Ovary (tissue), 7 donors: ENCODE measurements at regions not wholly inside any gene's neighbourhood (a gene's known extent, or its start where the extent isn't known, plus 50 kb on each side); places are given as distances from the start of the nearest gene placed in this dataset.

ENCODE experiments used
- DNase-seq, 5 donors: peaks; one replicate each; pipeline ENCODE4 v3.0.0-alpha.2; 2019 to 2020
- H3K27ac ChIP-seq, 2 donors: fragments of 200-600 bp; one replicate each; pipeline versions ENCODE4 v1.5.1 to v1.8.0; 2019 to 2022
- H3K27me3 ChIP-seq: fragments of 200-600 bp; one replicate; pipeline ENCODE4 v1.8.0; 2022
- H3K36me3 ChIP-seq: fragments of 200-600 bp; sonication (generic); one replicate; pipeline ENCODE4 v1.5.1; 2019
- H3K4me1 ChIP-seq: one replicate; pipeline ENCODE4 v1.8.1; 2013; ENCODE audit warnings: mild to moderate bottlenecking, moderate library complexity; ENCODE audit not compliant: insufficient read depth
- H3K4me3 ChIP-seq: fragments of 200-600 bp; sonication (generic); one replicate; pipeline ENCODE4 v1.5.1; 2017
- H3K9me3 ChIP-seq, 2 donors: fragments of 200-600 bp in 1 of 2; sonication (generic) in 1 of 2; one replicate each; pipeline versions ENCODE4 v1.5.1 to v1.8.1; 2013 to 2019; ENCODE audit warnings: mild to moderate bottlenecking in 1 of 2, moderate library complexity in 1 of 2
- EP300 ChIP-seq: sonication (generic); formaldehyde crosslinking; IDR thresholded peaks from one replicate; pipeline ENCODE4 v1.6.1; 2017; ENCODE audit warnings: antibody characterized with exemption
- POLR2A ChIP-seq: fragments of 450-650 bp; IDR thresholded peaks from one replicate; pipeline ENCODE4 v1.6.1; 2017; ENCODE audit warnings: antibody characterized with exemption, mild to moderate bottlenecking, moderate library complexity
- WGBS, 3 donors: extraction: QIAGEN DNeasy Blood & Tissue Kit in 1 of 3; methylation state at CpG; one replicate each; pipeline versions ENCODE4 v1.1.5 to v1.1.7; 2013 to 2017; 5-methylcytosine and 5-hydroxymethylcytosine counted together
- intact Hi-C, 4 donors: fragments of 100-400 bp; cut with DNase I; formaldehyde crosslinking; loops; one replicate each; pipeline versions ENCODE4 v1.11.0 to v1.15.1; 2022 to 2023
- TF ChIP-seq, protein P1 (sequence below), 3 donors: fragments of 450-650 bp in 2 of 3; fragments of 200-600 bp in 1 of 3; IDR thresholded peaks; one replicate each; pipeline versions ENCODE4 v1.5.1 to v1.8.0; 2016 to 2022; ENCODE audit warnings: antibody characterized with exemption in 3 of 3, mild to moderate bottlenecking in 1 of 3
- donor health status: DM: no; HTN: no; CAD: no; lungs with moderate emphysema.
- donor health status: DM: no; HTN: no; CAD: no.
- donor health status: Bipolar disorder and iron deficiency.
- donor health status: DM: no; HTN: no; CAD: no.
- donor health status: DM: yes; HTN: yes; CAD: no.

DNA sequence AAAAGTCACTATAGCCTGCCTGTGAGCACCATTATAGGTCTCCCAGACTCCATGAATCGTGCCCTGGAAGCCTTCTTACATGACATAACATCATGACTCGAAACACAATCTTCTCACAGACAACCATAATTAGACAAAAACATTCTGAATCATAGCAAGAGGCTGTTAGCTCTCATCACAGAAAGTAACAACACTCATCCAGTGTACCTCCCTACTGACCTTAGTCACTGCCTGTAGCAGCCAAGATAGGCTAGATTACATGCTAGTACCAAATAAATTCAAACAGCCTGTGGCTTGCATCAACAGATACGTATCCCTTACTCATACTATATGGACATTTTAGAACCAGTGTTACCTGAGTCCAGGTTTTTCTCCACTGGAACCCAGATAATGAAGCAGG is 663.8 kb upstream of the FOXG1 start:
- no peak for DNase-seq
- intact Hi-C loops, result no loop called here
- no peaks in the 10 kb centered on the region for H3K27me3 ChIP-seq
- no peaks in the 10 kb centered on the region for H3K36me3 ChIP-seq
- 58 to 69% (median 59%) methylated on average over 3 of the region's 3 CpGs for WGBS, 3 donors
- TF ChIP-seq, protein P1, sequence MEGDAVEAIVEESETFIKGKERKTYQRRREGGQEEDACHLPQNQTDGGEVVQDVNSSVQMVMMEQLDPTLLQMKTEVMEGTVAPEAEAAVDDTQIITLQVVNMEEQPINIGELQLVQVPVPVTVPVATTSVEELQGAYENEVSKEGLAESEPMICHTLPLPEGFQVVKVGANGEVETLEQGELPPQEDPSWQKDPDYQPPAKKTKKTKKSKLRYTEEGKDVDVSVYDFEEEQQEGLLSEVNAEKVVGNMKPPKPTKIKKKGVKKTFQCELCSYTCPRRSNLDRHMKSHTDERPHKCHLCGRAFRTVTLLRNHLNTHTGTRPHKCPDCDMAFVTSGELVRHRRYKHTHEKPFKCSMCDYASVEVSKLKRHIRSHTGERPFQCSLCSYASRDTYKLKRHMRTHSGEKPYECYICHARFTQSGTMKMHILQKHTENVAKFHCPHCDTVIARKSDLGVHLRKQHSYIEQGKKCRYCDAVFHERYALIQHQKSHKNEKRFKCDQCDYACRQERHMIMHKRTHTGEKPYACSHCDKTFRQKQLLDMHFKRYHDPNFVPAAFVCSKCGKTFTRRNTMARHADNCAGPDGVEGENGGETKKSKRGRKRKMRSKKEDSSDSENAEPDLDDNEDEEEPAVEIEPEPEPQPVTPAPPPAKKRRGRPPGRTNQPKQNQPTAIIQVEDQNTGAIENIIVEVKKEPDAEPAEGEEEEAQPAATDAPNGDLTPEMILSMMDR (IDR thresholded peaks at IDR 0.05), result no peak
- H3K4me3 ChIP-seq, result no peak overlapping the region
- H3K9me3 ChIP-seq, result no peaks in the 10 kb centered on the region
- no peaks in the 10 kb centered on the region for H3K4me1 ChIP-seq
- no peak overlapping the region for H3K27ac ChIP-seq

DNA sequence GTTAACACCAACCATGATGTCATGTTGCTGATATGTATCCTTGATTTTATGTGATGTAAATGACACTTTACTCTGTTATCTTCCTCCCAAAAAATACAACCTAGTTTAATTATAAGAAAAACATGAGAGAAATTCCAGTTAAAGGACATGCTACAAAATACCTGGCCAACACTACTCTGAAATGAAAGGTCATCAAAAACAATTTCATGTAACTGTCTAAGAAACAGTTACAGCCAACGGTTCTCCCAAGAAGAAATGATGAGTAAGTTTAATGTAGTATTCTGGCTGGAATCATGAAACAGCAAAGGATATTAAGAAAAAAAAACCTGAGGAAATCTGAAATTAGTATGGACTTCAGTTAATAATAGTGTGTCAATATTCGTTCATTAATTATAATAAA is 653.3 kb upstream of the FOXG1 start:
- no peak overlapping the region for H3K27ac ChIP-seq
- no peaks in the 10 kb centered on the region for H3K4me1 ChIP-seq
- H3K9me3 ChIP-seq, result no peaks in the 10 kb centered on the region
- intact Hi-C loops, result no loop called here
- H3K36me3 ChIP-seq, result no peaks in the 10 kb centered on the region
- TF ChIP-seq EP300 (no peak), POLR2A (no peak)
- TF ChIP-seq, protein P1 (IDR thresholded peaks at IDR 0.05), result no peak
- no peak overlapping the region for H3K4me3 ChIP-seq
- WGBS, 3 donors, result 73 to 76% (median 76%) methylated on average over 2 of the region's 2 CpGs
- no peak for DNase-seq
- no peaks in the 10 kb centered on the region for H3K27me3 ChIP-seq

DNA sequence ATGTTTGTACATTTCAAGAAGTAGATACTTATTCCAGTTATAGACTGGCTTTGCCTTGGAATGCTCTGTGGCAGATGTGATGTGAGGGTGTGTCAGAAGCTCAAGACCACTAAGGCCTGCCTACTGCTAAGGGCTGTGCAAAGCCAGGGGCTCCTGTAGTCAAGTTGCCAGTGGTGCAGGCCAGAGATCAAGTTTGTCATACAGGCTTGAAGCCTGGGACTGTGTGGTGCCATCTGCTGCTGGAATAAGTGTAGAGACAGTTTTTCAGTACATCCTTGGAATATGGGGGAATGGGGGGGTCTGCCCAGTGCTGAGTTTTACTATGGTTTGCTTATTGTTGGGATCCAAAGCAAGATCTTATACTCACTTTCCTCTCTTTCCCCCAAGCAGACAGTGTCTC is 649.9 kb upstream of the FOXG1 start:
- Histone ChIP-seq H3K27me3 (no peaks in the 10 kb centered on the region), H3K27ac (no peak overlapping the region), H3K9me3 (no peaks in the 10 kb centered on the region), H3K4me3 (no peak overlapping the region), H3K4me1 (no peaks in the 10 kb centered on the region), H3K36me3 (no peaks in the 10 kb centered on the region)
- TF ChIP-seq POLR2A, result no peak
- no peak for TF ChIP-seq EP300
- TF ChIP-seq, protein P1 (IDR thresholded peaks at IDR 0.05), result no peak
- intact Hi-C loops, result no loop called here
- DNase-seq, result no peak

DNA sequence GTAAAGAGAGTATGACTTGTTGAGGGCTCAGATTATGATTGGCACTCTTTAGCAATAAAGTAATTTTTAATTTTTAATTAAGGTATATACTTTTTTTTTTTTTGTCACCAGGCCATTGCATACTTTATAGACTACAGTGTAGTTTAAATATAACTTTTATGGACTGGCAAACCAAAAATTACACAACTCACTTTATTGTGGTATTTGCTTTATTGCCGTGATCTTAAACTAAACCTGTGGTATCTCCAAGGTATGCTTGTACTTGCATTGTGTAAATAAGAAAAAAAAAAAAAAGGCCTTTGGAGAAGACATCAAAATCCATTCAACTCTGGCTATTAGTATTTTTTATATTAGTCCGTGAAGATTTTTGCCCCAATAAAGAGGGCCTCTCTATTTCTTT is 646.7 kb upstream of the FOXG1 start:
- H3K4me1 ChIP-seq, result no peaks in the 10 kb centered on the region
- intact Hi-C loops, result no loop called here
- no peaks in the 10 kb centered on the region for H3K36me3 ChIP-seq
- TF ChIP-seq POLR2A, result no peak
- TF ChIP-seq, protein P1 (IDR thresholded peaks at IDR 0.05), result no peak
- no peak for TF ChIP-seq EP300
- no peaks in the 10 kb centered on the region for H3K27me3 ChIP-seq
- no peaks in the 10 kb centered on the region for H3K9me3 ChIP-seq
- no peak overlapping the region for H3K4me3 ChIP-seq
- WGBS, 3 donors, result 61 to 78% (median 71%) methylated on average over 2 of the region's 2 CpGs
- no peak overlapping the region for H3K27ac ChIP-seq
- no peak for DNase-seq

DNA sequence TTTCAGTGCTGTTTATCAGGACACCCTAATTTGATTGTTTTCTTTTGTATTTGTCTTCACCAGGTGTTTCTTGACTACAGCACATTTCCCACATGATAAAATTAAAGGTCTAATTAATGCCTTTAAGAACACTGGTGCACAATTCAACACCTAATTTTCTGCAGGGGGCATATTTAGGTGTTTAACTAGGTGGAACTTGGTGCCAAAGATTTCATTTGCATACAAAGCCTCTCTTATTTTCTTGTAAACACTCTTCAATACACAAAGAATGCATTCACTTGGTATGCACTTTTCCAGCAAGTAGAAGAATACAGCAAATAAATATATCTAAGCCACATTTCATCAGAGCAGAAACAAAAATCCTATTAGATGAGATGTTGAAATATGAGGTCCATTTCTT is 646.2 kb upstream of the FOXG1 start:
- Histone ChIP-seq H3K27me3 (no peaks in the 10 kb centered on the region), H3K4me1 (no peaks in the 10 kb centered on the region), H3K36me3 (no peaks in the 10 kb centered on the region), H3K9me3 (no peaks in the 10 kb centered on the region), H3K27ac (no peak overlapping the region), H3K4me3 (no peak overlapping the region)
- TF ChIP-seq POLR2A (no peak), EP300 (no peak)
- TF ChIP-seq, protein P1 (IDR thresholded peaks at IDR 0.05), result no peak
- intact Hi-C loops, result no loop called here
- no peak for DNase-seq
